ENCODE measurements at regions not wholly inside any gene's neighbourhood (a gene's known extent, or its start where the extent isn't known, plus 50 kb on each side); places are given as distances from the start of the nearest gene placed in this dataset.

GRCh38 chr11:128157423-128158298 is 429.7 kb downstream of the ETS1 start:
- FAIRE-seq = peak; percentile 45

GRCh38 chr11:128156486-128156885 is 430.9 kb downstream of the ETS1 start:
- TF ChIP-seq POU2F2 (IDR thresholded peaks at IDR 0.05; ENCODE audit: low read depth, low read length) = no peak
- no peak for TF ChIP-seq POLR2AphosphoS5 (IDR thresholded peaks at IDR 0.05; ENCODE audit: low read depth, low read length)
- TF ChIP-seq SPI1 (IDR thresholded peaks at IDR 0.05; ENCODE audit: low read depth, low read length) = no peak
- no peak for TF ChIP-seq POLR2A (IDR thresholded peaks at IDR 0.05; ENCODE audit: low read depth, low read length)
- TF ChIP-seq TAF1 (IDR thresholded peaks at IDR 0.05; ENCODE audit: low read depth, low read length) = no peak
- DNase-seq (ENCODE audit: insufficient read length, low spot score) = no peak
- FAIRE-seq = peak; percentile 52

More at GRCh38 chr11:128157423-128158298, 429.7 kb downstream of the ETS1 start:
- TF ChIP-seq PAX5 (IDR thresholded peaks at IDR 0.05; ENCODE audit: insufficient read depth, low read length, severe bottlenecking) (no peak), POLR2A (IDR thresholded peaks at IDR 0.05; ENCODE audit: low read depth, low read length) (no peak), TAF1 (IDR thresholded peaks at IDR 0.05; ENCODE audit: low read depth, low read length) (no peak), POU2F2 (IDR thresholded peaks at IDR 0.05; ENCODE audit: low read depth, low read length) (no peak), SPI1 (IDR thresholded peaks at IDR 0.05; ENCODE audit: low read depth, low read length) (no peak), POLR2AphosphoS5 (IDR thresholded peaks at IDR 0.05; ENCODE audit: low read depth, low read length) (no peak)
- peak; percentile 16 for DNase-seq (ENCODE audit: insufficient read length, low spot score)

GRCh38 chr11:128155590-128155989 is 431.8 kb downstream of the ETS1 start:
- TF ChIP-seq POU2F2 (IDR thresholded peaks at IDR 0.05; ENCODE audit: low read depth, low read length) (no peak), POLR2A (IDR thresholded peaks at IDR 0.05; ENCODE audit: low read depth, low read length) (no peak), TAF1 (IDR thresholded peaks at IDR 0.05; ENCODE audit: low read depth, low read length) (no peak), PAX5 (IDR thresholded peaks at IDR 0.05; ENCODE audit: insufficient read depth, low read length, severe bottlenecking) (no peak), POLR2AphosphoS5 (IDR thresholded peaks at IDR 0.05; ENCODE audit: low read depth, low read length) (no peak), SPI1 (IDR thresholded peaks at IDR 0.05; ENCODE audit: low read depth, low read length) (no peak)
- DNase-seq (ENCODE audit: insufficient read length, low spot score) (no peak), FAIRE-seq (no peak)

- FAIRE-seq = no peak
- TF ChIP-seq SPI1 (IDR thresholded peaks at IDR 0.05; ENCODE audit: low read depth, low read length) (no peak), POLR2AphosphoS5 (IDR thresholded peaks at IDR 0.05; ENCODE audit: low read depth, low read length) (no peak), POLR2A (IDR thresholded peaks at IDR 0.05; ENCODE audit: low read depth, low read length) (no peak), PAX5 (IDR thresholded peaks at IDR 0.05; ENCODE audit: insufficient read depth, low read length, severe bottlenecking) (no peak), POU2F2 (IDR thresholded peaks at IDR 0.05; ENCODE audit: low read depth, low read length) (no peak), TAF1 (IDR thresholded peaks at IDR 0.05; ENCODE audit: low read depth, low read length) (no peak)
- no peak for DNase-seq (ENCODE audit: insufficient read length, low spot score)
Measured at GRCh38 chr11:128153697-128154048, 433.7 kb downstream of the ETS1 start.

- TF ChIP-seq PAX5 (IDR thresholded peaks at IDR 0.05; ENCODE audit: insufficient read depth, low read length, severe bottlenecking) (no peak), TAF1 (IDR thresholded peaks at IDR 0.05; ENCODE audit: low read depth, low read length) (no peak), POU2F2 (IDR thresholded peaks at IDR 0.05; ENCODE audit: low read depth, low read length) (no peak), SPI1 (IDR thresholded peaks at IDR 0.05; ENCODE audit: low read depth, low read length) (no peak), POLR2AphosphoS5 (IDR thresholded peaks at IDR 0.05; ENCODE audit: low read depth, low read length) (no peak), POLR2A (IDR thresholded peaks at IDR 0.05; ENCODE audit: low read depth, low read length) (no peak)
- DNase-seq (ENCODE audit: insufficient read length, low spot score) (no peak), FAIRE-seq (no peak)
Measured at GRCh38 chr11:128152796-128153696, 434.3 kb downstream of the ETS1 start.

- DNase-seq (ENCODE audit: insufficient read length, low spot score) (no peak), FAIRE-seq (no peak)
- TF ChIP-seq PAX5 (IDR thresholded peaks at IDR 0.05; ENCODE audit: insufficient read depth, low read length, severe bottlenecking) (no peak), POLR2A (IDR thresholded peaks at IDR 0.05; ENCODE audit: low read depth, low read length) (no peak), POU2F2 (IDR thresholded peaks at IDR 0.05; ENCODE audit: low read depth, low read length) (no peak), TAF1 (IDR thresholded peaks at IDR 0.05; ENCODE audit: low read depth, low read length) (no peak), POLR2AphosphoS5 (IDR thresholded peaks at IDR 0.05; ENCODE audit: low read depth, low read length) (no peak), SPI1 (IDR thresholded peaks at IDR 0.05; ENCODE audit: low read depth, low read length) (no peak)
Measured at GRCh38 chr11:128151780-128152179, 435.6 kb downstream of the ETS1 start.

- TF ChIP-seq POLR2A (IDR thresholded peaks at IDR 0.05; ENCODE audit: low read depth, low read length) (no peak), PAX5 (IDR thresholded peaks at IDR 0.05; ENCODE audit: insufficient read depth, low read length, severe bottlenecking) (no peak), POU2F2 (IDR thresholded peaks at IDR 0.05; ENCODE audit: low read depth, low read length) (no peak), POLR2AphosphoS5 (IDR thresholded peaks at IDR 0.05; ENCODE audit: low read depth, low read length) (no peak), TAF1 (IDR thresholded peaks at IDR 0.05; ENCODE audit: low read depth, low read length) (no peak), SPI1 (IDR thresholded peaks at IDR 0.05; ENCODE audit: low read depth, low read length) (no peak)
- FAIRE-seq (no peak), DNase-seq (ENCODE audit: insufficient read length, low spot score) (no peak)
Measured at GRCh38 chr11:128151338-128151737, 436.0 kb downstream of the ETS1 start.

GRCh38 chr11:128148208-128148607 is 439.1 kb downstream of the ETS1 start:
- no peak for FAIRE-seq
- no peak for TF ChIP-seq SPI1 (IDR thresholded peaks at IDR 0.05; ENCODE audit: low read depth, low read length)
- TF ChIP-seq POU2F2 (IDR thresholded peaks at IDR 0.05; ENCODE audit: low read depth, low read length) = no peak
- no peak for TF ChIP-seq POLR2AphosphoS5 (IDR thresholded peaks at IDR 0.05; ENCODE audit: low read depth, low read length)
- no peak for TF ChIP-seq PAX5 (IDR thresholded peaks at IDR 0.05; ENCODE audit: insufficient read depth, low read length, severe bottlenecking)
- no peak for TF ChIP-seq POLR2A (IDR thresholded peaks at IDR 0.05; ENCODE audit: low read depth, low read length)
- TF ChIP-seq TAF1 (IDR thresholded peaks at IDR 0.05; ENCODE audit: low read depth, low read length) = no peak
- DNase-seq (ENCODE audit: insufficient read length, low spot score) = no peak

Measured in GM12891 (cell line).